HG03139 (cell line): ENCODE measurements at regions not wholly inside any gene's neighbourhood (a gene's known extent, or its start where the extent isn't known, plus 50 kb on each side); places are given as distances from the start of the nearest gene placed in this dataset.

Source experiments
- ATAC-seq: cut with Tn5 transposase; IDR thresholded peaks from one replicate; pipeline ENCODE4 v1.9.1; 2021; ENCODE audit not compliant: unreplicated experiment

DNA sequence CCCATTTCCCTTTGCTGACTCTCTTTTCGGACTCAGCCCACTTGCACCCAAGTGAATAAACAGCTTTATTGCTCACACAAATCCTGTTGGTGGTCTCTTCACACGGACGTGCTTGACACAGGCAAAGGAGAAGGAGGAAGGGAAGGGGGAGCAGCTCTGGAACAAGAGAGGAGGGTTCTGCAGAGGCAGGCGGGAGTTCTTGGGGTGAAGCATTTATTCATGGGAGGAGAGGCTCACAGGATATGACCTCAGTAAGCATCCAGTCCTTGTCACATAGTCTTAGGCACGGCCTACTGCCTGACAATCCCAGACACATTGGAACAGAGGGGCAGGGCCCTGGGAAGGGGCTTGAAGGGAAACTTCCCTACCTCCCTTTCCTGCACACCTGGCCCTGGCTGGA lies 171.7 kb upstream of the HS6ST1 start:
- no peak for ATAC-seq

DNA sequence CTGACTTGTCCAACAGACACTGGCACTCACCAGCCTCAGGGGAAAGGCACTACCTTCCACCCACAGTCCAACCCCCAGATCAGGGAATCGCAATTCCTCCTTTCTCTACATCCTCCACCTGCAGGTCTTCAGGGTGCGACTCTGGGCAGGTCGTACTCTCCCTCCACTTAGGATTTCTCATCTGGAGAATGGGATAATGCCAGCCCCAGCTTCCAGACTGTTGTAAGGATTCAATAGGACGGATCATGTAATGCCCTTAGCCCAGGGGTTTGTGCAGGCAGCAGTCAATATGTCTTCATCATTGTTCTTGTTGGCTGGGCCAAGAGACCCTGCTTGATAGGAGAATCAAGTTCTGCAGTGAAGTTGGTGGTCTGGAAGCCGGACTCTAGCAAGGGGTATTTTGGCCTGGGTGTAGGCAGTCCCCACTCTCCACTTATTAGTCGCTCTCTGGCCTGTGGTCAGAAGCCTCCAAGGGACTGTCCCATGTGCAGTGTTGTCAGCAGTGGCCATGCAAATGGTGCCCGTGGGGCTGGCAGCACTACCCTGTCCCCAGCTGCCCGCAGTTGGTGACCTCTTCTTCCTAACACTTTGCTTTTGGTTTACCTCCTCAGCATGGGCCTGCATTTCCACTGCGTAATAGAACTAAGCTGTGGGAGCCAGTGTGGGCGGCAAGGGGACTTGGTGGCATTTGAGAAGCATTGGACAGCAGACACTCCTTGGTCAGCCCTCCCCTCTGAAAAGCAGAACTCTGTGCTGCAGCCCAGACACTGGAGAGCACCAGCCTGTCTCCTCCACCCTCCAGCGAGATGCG lies 172.4 kb upstream of the HS6ST1 start:
- ATAC-seq = no peak

DNA sequence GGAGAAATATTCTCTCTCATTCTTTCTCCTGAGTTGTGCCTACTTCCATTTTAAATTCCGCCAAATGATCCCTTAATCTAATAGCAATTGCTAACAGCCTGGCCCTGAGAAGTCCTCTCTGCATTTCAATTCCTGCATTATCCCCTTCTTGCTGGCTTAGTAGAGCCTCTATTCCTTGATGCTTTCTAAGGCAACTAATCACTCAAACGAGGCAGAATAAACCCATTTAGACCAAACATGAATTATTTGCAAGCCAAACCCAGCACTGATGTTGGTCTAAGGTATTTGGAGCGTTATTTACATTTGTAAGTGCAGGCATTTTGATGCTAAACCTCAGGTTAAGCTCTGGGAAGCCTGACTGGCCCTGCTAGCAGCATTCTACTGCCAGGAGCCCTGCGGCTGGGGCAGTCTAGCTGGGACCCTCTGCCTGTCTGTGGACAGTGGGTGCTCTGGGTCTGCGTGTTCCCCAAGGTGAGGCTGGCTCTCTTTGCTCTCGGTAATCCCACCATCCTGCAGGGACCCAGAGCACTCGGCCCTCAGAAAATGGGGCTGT lies 173.1 kb upstream of the HS6ST1 start:
- no peak for ATAC-seq

DNA sequence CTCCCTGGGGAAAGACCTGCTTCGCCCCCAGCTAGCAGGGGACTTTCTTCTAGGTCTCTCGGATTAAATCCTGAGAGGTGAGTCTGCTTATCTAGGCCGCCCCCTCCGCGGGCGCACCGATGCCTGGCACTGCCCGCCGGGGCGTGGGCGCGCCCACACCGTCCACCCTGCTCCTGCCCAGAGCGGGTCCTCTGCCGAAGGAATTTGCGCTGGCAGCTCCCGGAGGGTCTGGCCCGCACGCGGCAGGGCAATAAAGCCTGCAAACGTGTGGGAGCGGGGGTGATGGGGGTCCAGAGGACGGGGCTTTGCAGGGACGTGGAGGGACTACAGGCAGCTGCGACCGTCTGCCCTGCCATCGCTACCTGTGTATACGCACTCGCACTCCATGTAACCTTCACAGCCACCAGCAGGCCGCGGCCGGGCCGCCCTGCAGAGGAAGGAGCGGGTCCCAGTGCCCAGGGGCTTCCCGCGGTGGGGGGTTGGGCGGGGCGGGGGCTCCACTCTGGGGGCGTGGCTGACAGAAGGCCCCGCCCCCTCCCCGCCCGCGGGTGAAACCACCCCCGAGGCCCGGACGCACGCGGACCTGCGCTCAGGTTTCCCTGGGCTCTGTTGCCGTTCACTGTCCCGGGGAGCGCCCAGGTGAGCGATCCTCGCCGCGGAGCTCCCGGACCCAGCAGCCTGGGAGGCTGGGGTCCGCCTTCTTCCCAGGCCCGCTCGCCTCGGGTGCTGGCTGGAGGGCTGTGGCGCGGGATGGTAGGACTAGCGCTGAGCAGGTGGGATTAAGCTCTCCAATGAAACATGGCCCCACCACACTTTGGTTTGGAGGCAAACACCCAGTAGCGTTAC lies 174.5 kb upstream of the HS6ST1 start:
- ATAC-seq = no peak

DNA sequence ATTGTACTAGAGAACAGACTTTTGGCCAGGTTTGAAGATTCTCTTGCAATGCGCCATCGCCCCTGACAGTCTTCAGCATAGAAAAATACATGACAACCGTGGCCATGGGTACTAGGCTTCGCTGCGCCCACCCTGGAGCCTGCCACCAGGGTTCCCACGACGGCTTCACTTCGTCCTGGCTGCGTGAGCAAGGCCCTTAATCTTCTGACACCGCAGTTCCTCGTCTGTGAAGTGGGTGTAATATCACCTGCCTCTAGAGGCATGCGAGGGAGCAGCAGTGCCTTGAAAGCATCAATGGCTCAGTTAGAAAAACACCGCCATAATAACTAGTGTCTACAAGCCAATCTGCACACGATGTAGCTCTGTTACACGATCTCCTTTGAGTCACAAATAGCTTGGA lies 175.2 kb upstream of the HS6ST1 start:
- ATAC-seq = no peak

DNA sequence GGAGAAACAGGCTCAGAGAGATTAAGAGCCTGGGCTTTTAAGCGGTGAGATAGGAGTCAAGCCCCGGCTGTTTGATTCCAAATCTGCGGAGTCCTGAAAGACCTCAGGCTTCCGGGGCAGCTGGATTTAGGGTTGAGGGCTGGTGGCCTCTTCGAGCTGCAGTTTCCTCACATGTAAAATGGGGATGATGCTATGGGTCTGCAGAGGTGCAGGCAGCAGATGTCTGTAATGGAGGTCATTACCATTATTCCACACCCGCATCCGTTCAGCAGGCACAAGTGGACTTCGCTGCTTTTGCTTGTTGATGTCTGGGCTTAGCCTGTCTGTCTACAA lies 175.6 kb upstream of the HS6ST1 start:
- ATAC-seq = no peak

DNA sequence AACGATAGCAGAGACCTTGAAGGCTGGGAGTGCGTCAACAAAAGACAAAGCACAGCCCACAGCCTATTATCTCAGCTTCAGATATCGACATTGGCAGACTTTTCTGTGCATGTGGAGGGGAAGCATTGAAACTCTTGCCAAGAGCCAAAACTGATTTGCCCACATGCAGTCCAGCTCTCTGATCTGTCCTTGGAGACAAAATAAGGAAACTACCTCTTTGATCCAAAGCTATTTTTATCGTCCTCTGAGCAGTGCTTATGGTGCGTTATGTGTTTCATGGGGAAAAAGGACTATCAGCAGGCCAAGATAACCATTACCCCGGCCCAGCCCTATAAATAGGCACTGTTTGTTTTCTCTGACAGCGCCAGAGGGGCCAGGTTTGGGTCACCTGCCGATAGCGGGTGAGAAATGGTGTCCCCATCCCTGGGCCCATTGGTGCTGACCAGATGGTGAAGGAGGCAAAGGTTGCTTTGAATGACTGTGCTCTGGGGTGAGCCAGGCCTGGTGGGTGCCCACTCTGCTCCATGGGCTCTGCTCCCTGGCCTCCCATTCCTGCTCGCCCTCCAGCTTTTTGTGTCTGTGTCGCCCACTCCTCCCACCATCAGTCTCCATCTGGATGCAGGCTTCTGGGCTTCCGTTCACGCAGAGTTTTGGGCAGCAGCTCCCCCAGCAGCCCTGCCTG lies 176.1 kb upstream of the HS6ST1 start:
- no peak for ATAC-seq

DNA sequence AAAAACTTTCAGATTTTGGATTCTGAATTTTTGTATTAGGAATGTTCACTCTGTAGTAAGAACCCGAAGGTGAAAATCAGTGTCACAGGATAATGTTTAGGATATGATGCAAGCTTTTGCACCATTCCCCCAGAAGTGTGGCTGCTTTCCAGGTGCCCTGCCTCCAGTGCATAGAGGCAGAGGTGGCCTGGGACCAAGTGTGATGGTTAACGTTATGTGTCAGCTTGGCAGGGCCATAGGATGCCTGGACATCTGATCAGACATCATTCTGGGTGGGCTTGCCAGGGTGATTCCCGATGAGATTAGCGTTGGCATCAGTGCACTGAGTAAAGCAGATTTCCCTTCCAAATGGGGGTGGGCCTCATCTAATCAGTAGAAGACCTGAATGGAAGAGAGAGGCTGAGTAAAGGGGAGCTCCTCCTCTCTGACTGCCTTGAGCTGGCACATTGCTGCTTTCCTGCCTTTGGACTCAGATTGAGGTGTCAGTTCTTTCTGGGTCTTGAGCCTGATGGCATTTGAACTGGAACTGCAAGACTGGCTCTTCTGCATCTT lies 177.4 kb upstream of the HS6ST1 start:
- ATAC-seq = no peak

DNA sequence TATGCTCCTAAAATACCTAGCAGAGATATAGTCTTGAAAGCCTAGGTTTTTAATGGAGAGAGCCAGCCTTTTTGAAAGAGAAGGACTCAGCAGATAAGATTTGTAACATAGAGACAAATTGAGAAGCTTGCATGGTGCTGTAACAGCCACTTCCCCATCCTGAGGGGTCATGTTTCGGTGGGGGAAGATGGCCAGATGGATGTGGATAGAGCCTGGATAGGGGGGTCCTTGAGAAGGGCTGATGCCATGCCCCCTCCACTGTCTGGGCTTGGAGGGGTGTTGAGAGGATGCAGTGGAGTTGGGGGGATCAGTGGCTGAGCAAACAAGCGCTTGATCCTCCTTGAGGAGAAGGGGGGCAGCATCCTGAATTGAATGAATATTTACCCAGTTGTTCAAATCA lies 178.0 kb upstream of the HS6ST1 start:
- no peak for ATAC-seq

DNA sequence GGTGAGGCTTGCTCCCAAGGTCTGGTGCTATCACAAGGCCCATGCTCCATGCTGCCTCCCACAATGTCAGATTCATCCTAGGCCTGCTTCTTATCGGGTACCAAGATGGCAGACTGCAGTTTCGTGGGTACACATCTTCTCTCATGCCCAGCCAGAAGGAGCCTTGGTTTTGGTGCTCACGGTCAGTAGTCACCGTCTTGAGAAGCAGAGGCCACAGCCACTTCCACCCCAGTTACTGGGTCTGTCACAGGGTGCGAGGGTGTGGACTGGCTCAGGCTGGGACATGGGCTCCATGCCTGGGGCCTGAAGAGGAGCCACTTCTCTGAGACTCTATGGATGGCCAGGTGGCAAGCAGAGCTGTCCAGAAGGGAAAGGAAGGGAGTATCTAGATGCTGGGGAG lies 178.8 kb upstream of the HS6ST1 start:
- no peak for ATAC-seq

DNA sequence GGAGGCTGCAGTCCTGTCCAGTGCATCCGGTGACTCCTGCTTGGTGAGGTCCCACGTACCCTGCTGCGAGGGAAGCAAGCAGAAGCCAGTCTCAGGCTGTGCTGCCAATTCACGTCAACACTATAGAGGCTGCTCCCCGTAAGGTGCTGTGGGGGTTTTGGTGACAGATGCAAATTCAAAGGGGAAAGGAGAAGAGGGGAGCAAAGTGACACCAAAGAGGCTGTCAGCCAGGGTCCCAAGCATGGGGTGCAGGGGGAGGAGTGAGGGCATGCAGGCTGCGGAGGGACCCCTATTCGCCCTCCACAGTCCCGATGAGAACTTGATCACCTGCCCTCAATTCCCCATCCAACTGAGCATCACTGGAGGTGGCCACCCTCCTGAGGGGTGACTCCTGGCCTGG lies 179.4 kb upstream of the HS6ST1 start:
- ATAC-seq = no peak

DNA sequence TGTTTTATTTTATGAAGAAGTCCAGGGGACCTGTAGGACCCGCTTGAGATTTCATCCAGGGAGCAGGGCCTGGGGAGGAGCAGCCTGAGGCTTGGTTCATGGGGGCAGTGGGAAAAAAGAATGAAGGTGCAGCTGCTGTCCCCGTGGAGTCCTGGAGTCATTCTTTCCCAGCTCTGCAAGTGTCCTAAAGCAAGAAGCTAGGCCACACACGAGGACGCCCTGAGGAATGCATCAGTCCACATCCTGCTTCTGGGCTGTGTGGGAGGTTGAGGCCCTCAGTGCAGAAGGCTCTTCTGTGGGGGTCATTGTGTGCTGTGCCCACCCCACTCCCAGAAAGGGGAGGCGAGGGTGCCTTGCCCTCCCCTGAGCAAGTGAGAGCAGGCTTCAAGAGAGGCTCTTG lies 179.9 kb upstream of the HS6ST1 start:
- ATAC-seq = no peak

DNA sequence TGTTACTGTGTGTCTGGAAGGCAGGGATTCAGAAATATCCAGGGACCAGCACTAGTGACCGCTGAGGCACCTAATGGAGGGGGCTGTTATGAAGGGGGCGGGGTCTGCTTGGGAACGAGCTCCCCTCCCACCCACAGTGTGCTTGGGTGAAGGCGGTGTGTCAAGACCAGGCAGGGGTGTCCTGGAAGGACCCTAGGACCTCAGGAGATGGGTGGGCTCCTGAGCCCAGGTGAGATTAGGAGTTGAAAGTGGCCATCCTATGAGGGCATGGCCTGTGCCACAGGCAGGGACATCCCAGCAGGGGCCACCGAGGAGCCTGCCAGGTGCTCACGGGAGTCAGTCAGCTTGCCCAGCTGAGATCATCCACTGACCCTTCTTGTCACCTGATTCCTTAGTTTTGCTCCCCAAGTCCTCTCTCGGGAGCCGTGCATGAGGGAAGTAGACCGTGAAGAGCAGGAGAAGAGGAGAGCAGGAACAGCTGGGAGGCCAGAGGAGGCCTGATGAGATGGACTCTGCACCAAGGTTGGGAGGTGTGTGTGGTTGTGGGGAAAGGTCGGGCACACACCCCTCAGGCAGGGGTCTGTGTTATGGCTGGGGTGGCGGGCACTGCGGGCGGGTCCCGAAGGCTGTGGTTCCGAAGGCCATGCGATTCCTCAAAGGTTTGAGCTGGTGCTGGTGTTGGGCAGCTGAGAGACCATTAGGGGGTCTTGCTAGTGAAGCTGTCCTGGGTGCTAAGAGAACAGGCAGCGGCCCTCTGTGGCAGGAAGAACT lies 180.9 kb upstream of the HS6ST1 start:
- ATAC-seq = no peak

DNA sequence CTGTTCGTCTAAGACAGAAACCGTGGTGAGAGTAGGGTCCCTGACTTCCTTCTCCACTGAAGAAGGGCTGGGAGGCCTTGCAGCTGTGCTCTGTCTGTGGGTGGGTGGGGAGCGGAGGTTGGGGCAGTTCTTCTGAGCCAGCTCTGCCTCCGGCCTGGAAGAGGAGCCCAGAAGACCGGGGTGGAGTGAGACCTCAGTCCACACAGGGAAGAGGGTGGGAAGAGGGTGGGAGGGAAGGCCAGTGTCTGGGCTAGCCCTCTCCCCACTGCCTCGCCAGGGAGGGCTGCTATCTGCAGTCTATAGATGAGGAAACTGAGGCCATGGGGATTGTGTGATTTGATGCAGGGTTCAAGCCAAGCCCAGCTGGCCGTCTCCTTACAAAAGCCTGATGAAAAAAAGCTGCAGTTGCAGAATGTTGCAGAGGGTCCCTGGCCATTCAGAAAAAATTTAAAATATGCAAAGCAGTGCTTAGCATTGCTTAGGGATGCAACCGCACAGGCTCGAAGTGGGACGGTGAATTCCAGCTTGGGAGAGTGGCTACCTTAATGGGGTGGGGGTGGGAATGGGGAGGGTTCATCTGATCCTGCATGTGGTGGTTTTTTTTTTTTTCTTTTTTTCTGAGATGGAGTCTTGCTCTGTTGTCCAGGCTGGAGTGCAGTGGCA lies 181.6 kb upstream of the HS6ST1 start:
- no peak for ATAC-seq

DNA sequence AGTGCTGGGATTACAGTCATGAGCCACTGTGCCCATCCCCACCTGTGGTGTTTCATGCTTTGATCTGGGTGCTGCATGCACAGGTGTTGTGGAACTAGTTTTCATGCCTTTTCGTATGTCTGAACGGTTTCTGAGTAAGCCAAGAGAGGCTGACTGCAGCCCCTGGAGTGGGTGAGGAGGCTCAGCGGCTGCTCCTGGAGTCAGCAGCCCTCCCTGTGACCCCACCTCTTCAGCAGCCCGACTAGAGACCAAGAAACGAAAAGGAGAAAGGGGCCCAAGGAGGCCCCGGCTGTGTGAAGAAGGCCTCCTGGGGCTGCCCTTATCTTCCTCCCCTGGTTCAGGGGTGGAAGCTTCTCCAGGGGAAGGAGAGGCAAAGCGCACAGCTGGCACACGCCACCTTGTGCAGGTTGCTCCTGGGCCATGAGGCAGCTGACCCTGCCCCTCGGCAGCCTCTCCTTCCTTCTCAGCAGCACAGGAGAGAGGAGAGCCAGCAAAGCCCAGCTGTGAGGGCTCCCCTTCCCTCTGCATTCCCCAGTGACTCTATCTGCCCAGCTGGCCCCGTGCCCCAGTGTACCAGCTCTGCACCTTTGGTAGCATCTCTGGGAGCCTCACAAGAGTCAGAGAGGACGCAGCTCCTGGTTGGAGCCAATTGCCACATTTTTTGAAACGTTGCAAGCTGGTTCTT lies 182.5 kb upstream of the HS6ST1 start:
- no peak for ATAC-seq

DNA sequence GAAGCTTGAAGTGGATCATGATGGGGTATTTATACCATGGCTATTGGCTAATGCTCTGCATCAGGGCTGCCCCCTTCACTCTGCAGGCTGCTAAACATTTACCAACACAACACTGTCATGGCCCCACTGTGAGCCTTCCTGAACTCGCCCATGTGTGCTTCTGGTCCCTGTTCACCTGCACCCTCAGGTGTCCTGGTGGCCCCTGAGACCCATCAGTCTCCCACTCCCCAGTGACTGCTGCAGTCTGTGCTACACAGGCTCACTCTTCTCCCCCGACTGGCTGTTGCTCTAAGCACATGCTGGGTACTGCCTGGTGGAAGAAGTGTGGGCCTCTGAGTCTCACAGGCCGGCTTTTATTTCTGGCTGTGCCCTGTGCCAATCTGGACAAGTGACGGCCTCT lies 183.0 kb upstream of the HS6ST1 start:
- no peak for ATAC-seq

DNA sequence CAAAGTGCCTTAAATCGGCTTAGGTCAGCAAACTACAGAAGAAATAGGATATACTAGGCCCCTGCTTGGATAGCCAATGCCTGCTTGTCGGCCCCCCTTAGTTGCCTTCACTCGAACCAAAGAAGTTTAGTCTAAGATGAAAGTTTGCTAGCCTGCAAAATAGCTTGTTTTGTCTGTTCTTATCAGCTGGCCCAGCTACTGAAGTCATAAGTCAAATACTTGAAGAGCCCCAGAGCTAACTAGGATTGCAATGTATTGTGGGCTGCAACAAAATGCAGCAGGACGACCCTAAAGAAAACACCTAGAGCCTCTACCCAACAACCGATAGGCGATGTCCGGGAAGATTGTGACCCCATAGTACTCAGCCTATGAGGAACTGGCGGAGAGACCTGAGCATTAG lies 183.5 kb upstream of the HS6ST1 start:
- ATAC-seq = no peak

DNA sequence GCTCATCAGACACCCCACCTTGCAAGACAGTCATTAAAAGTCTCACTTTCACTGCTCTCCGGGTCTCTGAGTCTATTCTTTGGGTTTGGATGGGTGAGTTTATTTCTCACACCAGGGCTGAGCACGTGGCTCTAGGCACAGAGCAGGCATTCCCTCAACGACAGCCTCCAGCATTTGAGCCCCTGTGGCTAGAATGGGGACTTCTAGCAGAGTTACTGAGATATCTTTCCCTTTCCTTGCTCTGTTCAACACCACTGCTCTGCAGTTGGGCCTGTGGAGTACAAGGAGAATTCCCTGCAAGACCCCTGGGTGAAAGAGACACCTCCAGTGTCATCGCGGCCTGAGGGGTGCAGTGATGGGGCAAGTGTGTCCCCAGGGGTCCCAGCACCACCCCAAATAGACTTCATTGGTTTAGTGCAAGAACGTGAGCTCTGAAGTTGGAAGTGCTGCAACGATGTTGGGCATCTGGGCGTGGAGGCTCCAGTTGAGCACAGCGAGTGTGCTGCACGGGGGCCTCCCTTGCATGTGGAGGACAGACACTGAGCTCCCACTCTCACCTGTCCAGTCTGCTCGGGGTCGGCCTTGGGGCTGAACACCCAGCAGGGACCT lies 184.1 kb upstream of the HS6ST1 start:
- ATAC-seq = no peak
